Lower leg skin (tissue), 4 donors: ENCODE measurements at regions not wholly inside any gene's neighbourhood (a gene's known extent, or its start where the extent isn't known, plus 50 kb on each side); places are given as distances from the start of the nearest gene placed in this dataset.

Experiments used
- DNase-seq, 2 donors: peaks; one replicate each; pipeline ENCODE4 v3.0.0-alpha.2; 2019; ENCODE audit warnings: low spot score in 2 of 2
- H3K4me3 ChIP-seq: fragments of 200-600 bp; sonication (generic); 2 replicates; pipeline ENCODE4 v1.5.1; 2017; ENCODE audit warnings: mild to moderate bottlenecking, low read depth; ENCODE audit not compliant: poor library complexity, severe bottlenecking
- CTCF ChIP-seq, 3 donors: fragments of 450-650 bp; IDR thresholded peaks; one replicate each; pipeline ENCODE4 v1.5.1; 2016; ENCODE audit warnings: antibody characterized with exemption in 3 of 3, mild to moderate bottlenecking in 3 of 3, moderate library complexity in 2 of 3
- POLR2A ChIP-seq, 2 donors: fragments of 450-650 bp; IDR thresholded peaks; one replicate each; pipeline ENCODE4 v1.6.1; 2016 to 2017; ENCODE audit warnings: antibody characterized with exemption in 2 of 2, mild to moderate bottlenecking in 1 of 2, moderate library complexity in 1 of 2
- WGBS, 2 donors: methylation state at CpG; one replicate each; pipeline ENCODE4 v1.1.5; 2018; 5-methylcytosine and 5-hydroxymethylcytosine counted together
- intact Hi-C: fragments of 100-400 bp; cut with DNase I; formaldehyde crosslinking; loops from one replicate; pipeline ENCODE4 v1.15.0; 2023; ENCODE audit warnings: low total_unique reads

- TF ChIP-seq POLR2A (IDR thresholded peaks at IDR 0.05) (no peak), CTCF (IDR thresholded peaks at IDR 0.05) (no peak)
- intact Hi-C loops, result no loop called here
- no peak overlapping the region for H3K4me3 ChIP-seq
- DNase-seq, result no peak
- WGBS, 2 donors, result 90 to 98% methylated on average over 2 of the region's 2 CpGs
Observed at GRCh38 chr2:107024269-107024668, 138.3 kb upstream of the ST6GAL2 start.

- TF ChIP-seq POLR2A (IDR thresholded peaks at IDR 0.05), result no peak
- TF ChIP-seq CTCF (IDR thresholded peaks at IDR 0.05), result no peak
- WGBS, 2 donors, result 86% methylated on average over 6 of the region's 6 CpGs
- H3K4me3 ChIP-seq, result no peak overlapping the region
- DNase-seq, result no peak
- intact Hi-C loops, result no loop called here
Observed at GRCh38 chr2:107025291-107025857, 139.4 kb upstream of the ST6GAL2 start.

GRCh38 chr2:107025869-107026380 is 140.0 kb upstream of the ST6GAL2 start:
- H3K4me3 ChIP-seq, result no peak overlapping the region
- WGBS, 2 donors, result 87 to 92% methylated on average over 8 of the region's 8 CpGs
- no peak for TF ChIP-seq POLR2A (IDR thresholded peaks at IDR 0.05)
- no peak for TF ChIP-seq CTCF (IDR thresholded peaks at IDR 0.05)
- no peak for DNase-seq
- intact Hi-C loops, result no loop called here

GRCh38 chr2:107027205-107027604 is 141.2 kb upstream of the ST6GAL2 start:
- intact Hi-C loops, result no loop called here
- 78 to 85% methylated on average over 1 of the region's 1 CpG for WGBS, 2 donors
- H3K4me3 ChIP-seq, result no peak overlapping the region
- no peak for TF ChIP-seq POLR2A (IDR thresholded peaks at IDR 0.05)
- no peak for TF ChIP-seq CTCF (IDR thresholded peaks at IDR 0.05)
- DNase-seq, result no peak

- intact Hi-C loops, result no loop called here
- DNase-seq, result no peak
- TF ChIP-seq POLR2A (IDR thresholded peaks at IDR 0.05) (no peak), CTCF (IDR thresholded peaks at IDR 0.05) (no peak)
- H3K4me3 ChIP-seq, result no peak overlapping the region
Observed at GRCh38 chr2:107027810-107028209, 141.8 kb upstream of the ST6GAL2 start.

GRCh38 chr2:107028661-107029060 is 142.7 kb upstream of the ST6GAL2 start:
- intact Hi-C loops, result no loop called here
- DNase-seq, result no peak
- 3 to 14% methylated on average over 1 of the region's 1 CpG for WGBS, 2 donors
- no peak overlapping the region for H3K4me3 ChIP-seq
- no peak for TF ChIP-seq CTCF (IDR thresholded peaks at IDR 0.05)
- TF ChIP-seq POLR2A (IDR thresholded peaks at IDR 0.05), result no peak
